ENCODE measurements at regions not wholly inside any gene's neighbourhood (a gene's known extent, or its start where the extent isn't known, plus 50 kb on each side); places are given as distances from the start of the nearest gene placed in this dataset.
A peak's percentile ranks its signal among the peaks of the same experiment; 100 is the strongest.

DNA sequence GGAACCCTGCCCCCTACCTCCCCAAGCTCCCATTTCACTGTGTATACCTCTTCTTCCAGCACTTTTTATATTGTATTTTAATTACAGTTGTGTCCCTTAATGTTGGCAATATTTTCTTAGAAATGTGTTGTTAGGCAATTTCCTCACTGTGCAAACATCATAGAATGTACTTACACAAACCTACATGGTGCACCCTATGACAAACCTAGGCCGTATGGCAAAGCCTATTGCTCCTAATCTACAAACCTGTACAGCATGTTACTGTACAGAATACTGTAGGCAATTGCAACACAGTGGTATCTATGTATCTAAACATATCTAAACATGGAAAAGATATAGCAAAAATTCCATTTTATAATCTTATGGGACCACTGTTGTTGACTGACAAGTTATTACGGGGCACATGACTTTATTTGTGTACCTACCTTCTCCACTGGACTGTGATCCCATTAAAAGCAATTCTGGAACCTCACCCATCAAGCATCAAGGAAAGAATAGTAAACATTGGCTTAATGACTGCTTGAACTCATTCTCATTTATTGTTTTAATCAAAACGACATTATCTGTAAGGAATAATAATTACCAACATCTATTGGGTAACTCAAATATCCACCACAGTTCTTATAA lies 1641.5 kb upstream of the ZEB2 start:
- Mint-ChIP-seq H3K9me3 (no peaks in the 10 kb centered on the region), H3K4me1 (no peaks in the 10 kb centered on the region), H3K4me3 (no peak overlapping the region), H3K27ac (no peak overlapping the region), H3K27me3 (no peaks in the 10 kb centered on the region)
- ATAC-seq (no peak), DNase-seq (no peak)

DNA sequence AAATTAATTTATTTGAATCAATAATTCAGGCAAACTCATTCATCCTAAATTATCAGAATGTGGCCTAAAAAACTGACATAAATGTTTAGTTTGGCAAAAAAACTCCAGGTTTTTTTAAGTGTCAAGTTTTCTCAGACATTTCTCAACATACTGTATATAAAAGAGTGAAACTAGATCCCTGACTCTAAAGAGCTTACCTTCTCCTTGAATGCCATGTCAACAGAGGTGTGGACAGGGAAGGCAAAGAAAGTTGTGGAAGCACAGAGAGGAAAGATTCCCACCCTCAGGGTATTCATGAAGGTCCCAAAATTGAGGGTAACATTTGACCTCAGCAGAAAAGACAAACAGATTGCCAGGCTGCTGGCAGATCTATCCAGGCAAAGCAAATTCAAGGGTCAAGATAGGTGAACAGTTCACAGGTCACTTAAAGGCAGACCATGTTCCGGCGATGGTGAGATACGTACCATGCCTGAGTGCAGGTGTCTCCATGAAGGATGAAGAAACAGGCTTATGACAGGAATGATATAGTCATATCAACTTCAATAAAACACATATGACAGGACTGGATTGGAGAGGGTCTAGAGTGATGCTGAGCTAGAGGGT lies 1638.3 kb upstream of the ZEB2 start:
- H3K4me3 Mint-ChIP-seq: no peak overlapping the region
- no peaks in the 10 kb centered on the region for H3K4me1 Mint-ChIP-seq
- DNase-seq: no peak
- no peak for ATAC-seq
- no peaks in the 10 kb centered on the region for H3K9me3 Mint-ChIP-seq
- H3K27me3 Mint-ChIP-seq: no peaks in the 10 kb centered on the region
- no peak overlapping the region for H3K27ac Mint-ChIP-seq

DNA sequence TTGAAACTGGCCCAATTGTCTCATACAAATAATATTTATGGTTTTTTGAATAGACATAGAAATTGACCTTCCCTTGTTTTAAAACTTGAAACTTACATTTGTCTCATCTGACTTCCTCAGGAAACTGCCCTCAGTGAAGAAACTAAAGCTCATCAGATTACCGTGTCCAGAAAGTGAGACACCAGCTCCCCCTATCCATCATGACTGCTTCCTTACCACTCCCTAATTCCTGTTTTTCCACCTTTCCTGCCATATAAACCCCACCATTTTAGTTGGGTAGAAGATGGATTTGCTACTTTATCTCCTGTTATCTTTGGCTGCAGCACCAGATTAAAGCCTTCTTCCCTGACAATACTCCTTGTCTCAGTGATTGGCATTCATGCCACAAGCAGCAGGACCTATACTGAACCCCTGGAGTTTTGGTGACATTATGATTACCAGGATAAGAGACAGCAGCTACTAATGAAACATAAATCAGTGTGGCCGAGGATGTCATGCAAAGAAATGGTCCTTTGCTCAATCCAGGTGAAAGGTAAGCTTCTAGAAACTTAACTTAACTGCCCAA lies 1627.6 kb upstream of the ZEB2 start:
- Mint-ChIP-seq H3K27ac (no peak overlapping the region), H3K9me3 (no peaks in the 10 kb centered on the region), H3K4me1 (no peaks in the 10 kb centered on the region), H3K4me3 (no peak overlapping the region), H3K27me3 (no peaks in the 10 kb centered on the region)
- ATAC-seq (no peak), DNase-seq (no peak)

DNA sequence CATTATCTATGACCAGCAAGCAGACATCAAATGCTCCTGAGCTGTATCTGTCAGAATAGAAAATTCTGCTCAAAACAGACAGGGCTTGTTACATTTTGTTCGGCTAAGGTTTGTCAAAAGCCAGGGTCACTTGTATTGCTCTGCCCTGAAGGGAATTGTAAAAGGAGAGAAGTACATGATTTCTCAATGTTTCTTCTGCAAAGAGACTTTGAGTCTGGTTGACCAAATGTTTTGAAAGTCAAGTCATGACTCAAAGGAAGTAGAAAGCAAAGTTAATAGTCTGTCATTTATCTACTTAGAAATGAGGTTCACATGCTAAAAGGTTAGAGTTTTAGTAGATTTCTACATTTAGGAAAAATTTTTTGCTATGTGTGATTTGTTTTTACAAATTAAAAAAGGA lies 1624.1 kb upstream of the ZEB2 start:
- Mint-ChIP-seq H3K4me3 (no peak overlapping the region), H3K4me1 (no peaks in the 10 kb centered on the region), H3K27ac (no peak overlapping the region), H3K9me3 (no peaks in the 10 kb centered on the region), H3K27me3 (no peaks in the 10 kb centered on the region)
- no peak for DNase-seq
- ATAC-seq: no peak

DNA sequence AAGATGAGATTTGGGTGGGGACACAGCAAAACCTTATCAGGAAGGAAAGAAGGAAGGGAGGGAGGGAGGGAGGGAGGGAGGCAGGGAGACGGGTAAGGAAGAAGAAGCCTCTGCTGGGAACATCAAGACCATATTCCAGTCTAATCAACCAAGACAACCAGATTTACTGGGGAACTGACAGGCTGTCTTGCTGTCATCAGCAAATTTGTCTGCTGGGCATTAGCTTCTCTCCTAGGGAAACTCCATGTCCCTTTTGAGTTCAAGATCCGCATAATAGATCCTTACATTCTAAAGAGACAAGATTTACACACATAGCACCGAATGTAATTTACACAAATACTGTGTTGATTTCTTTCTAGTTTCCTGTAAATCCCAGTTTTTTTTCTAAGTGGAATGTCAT lies 1618.9 kb upstream of the ZEB2 start:
- peaks cover 7 to 11% of the 10 kb centered on the region in 2 donors for H3K9me3 Mint-ChIP-seq
- no peaks in the 10 kb centered on the region for H3K27me3 Mint-ChIP-seq
- H3K27ac Mint-ChIP-seq: no peak overlapping the region
- ATAC-seq (no peak), DNase-seq (no peak)
- H3K4me3 Mint-ChIP-seq: no peak overlapping the region
- H3K4me1 Mint-ChIP-seq: no peaks in the 10 kb centered on the region

DNA sequence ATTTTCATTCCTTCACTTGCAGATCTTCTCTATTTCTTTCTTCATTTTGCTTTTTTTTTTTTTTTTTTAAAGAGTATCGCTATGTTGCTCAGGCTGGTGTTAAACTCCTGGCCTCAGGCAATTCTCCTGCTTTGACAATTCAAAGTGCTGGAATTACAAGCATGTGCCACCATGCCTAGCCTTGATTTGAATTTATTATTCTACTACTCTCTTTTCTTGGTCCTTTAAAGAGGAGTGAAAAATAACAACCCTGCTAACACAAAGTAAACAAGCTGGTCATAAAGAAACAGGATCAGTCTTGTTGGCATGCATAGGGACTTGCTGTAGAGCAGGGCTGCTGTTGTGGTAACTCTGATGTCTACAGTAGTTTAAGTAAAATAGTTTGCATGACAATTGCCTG lies 1615.3 kb upstream of the ZEB2 start:
- Mint-ChIP-seq H3K27me3 (no peaks in the 10 kb centered on the region), H3K27ac (no peak overlapping the region), H3K9me3 (peaks cover 11 to 22% of the 10 kb centered on the region in 2 donors), H3K4me1 (no peaks in the 10 kb centered on the region), H3K4me3 (no peak overlapping the region)
- DNase-seq: no peak
- ATAC-seq: no peak

DNA sequence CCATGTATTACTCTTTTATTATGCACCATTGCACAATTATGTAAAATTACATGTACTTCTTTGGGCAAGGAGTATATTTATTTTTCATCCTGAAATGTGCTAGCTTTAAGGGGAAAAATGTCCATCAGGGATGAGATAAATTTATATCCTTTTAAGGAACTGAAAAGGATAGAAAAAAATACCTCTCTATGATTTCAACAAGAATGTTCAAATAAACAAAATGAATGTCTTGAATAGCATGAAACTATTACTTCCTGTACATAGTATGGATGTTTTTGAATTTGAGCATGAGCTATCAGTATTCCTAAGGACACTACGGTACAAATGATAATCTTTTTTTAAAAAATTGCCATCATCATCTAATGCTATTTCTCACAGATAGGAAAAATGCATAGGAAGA lies 1611.9 kb upstream of the ZEB2 start:
- Mint-ChIP-seq H3K27ac (no peak overlapping the region), H3K27me3 (no peaks in the 10 kb centered on the region), H3K4me1 (no peaks in the 10 kb centered on the region)

DNA sequence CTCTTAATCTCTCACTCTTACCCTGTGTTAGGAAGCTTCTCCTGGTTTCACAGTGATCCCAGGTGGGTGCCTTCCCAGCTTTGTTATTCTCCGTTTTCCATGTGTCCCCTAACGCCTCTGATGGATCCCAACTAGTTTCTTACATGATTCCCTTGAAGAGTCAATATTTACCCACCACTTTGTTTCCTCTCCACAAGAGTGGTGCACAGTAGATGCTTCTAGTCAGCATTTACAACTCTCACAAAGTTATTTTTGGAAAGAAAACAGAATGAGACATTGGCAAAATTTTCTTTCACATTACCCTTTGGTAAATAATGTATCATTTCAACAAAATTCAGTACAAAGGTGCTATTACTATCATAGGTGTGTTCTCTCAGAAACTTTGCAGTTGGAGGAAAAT lies 1611.1 kb upstream of the ZEB2 start:
- Mint-ChIP-seq H3K27me3 (no peaks in the 10 kb centered on the region), H3K4me3 (no peak overlapping the region), H3K4me1 (no peaks in the 10 kb centered on the region), H3K9me3 (peaks cover 0 to 15% of the 10 kb centered on the region in 2 donors), H3K27ac (no peak overlapping the region)
- DNase-seq (no peak), ATAC-seq (no peak)

More for the DNA sequence above, 1611.9 kb upstream of the ZEB2 start:
- DNase-seq (no peak), ATAC-seq (no peak)
- H3K9me3 Mint-ChIP-seq: peaks cover 5 to 15% of the 10 kb centered on the region in 2 donors
- H3K4me3 Mint-ChIP-seq: no peak overlapping the region

DNA sequence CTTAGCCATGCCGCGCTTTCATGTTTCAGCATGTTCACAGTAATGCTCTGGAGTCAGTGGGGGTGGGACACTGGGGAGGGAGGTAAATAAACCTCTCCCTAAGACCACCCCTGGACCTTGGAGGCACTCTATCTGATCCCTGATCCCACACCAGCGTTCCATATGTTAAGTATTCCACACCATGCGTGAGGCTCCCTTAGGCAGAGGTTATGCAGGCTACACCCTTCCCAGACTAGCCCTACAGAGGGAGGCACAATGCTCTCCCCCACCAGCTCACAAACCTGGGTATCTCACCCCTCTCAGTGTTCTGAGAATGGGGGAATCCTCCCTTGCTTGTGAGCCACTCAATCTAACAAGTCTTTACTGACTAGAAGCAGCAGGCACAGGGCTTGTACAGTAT lies 1610.4 kb upstream of the ZEB2 start:
- DNase-seq: no peak
- Mint-ChIP-seq H3K27me3 (no peaks in the 10 kb centered on the region), H3K4me1 (no peaks in the 10 kb centered on the region), H3K4me3 (no peak overlapping the region), H3K9me3 (peaks cover 0 to 15% of the 10 kb centered on the region in 2 donors), H3K27ac (no peak overlapping the region)
- ATAC-seq: peak; percentile 28

DNA sequence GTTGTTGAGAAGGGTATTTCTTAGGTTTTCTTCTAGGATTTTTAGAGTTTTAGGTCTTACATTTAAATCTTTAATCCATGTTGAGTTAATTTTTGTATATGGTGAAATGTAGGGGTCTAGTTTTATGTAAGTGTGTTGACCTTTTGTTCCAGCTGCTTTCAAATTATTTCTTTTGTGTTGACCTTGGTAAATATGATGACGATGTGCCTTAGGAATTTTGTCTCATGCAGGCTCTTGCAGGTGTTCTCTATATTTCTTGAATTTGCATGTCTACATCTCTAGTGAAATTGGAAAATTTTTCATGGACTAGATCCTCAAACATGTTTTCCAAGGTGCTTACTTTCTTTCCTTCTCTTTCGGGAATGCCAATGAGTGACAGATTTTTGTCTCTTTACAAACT lies 1609.3 kb upstream of the ZEB2 start:
- no peak for DNase-seq
- Mint-ChIP-seq H3K4me3 (no peak overlapping the region), H3K9me3 (peaks cover 0 to 15% of the 10 kb centered on the region in 2 donors), H3K4me1 (no peaks in the 10 kb centered on the region), H3K27ac (no peak overlapping the region), H3K27me3 (no peaks in the 10 kb centered on the region)
- ATAC-seq: no peak

DNA sequence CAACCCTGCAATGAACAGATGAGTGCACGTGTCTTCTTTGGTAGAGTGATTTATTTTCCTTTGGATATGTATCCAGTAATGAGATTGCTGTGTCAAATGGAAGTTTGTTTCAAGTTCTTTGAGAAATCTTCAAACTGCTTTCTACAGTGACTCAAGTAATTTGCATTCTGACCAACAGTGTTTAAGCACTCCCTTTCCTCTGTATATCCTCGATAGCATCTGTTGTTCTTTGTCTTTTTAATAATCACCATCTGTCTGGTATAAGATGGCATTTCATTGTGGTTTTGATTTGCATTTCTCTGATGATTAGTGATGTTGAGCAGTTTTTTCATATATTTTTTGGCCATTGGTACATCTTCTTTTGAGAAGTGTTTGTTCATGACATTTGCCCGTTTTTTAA lies 1608.3 kb upstream of the ZEB2 start:
- DNase-seq: no peak
- H3K9me3 Mint-ChIP-seq: peaks cover 0 to 13% of the 10 kb centered on the region in 2 donors

DNA sequence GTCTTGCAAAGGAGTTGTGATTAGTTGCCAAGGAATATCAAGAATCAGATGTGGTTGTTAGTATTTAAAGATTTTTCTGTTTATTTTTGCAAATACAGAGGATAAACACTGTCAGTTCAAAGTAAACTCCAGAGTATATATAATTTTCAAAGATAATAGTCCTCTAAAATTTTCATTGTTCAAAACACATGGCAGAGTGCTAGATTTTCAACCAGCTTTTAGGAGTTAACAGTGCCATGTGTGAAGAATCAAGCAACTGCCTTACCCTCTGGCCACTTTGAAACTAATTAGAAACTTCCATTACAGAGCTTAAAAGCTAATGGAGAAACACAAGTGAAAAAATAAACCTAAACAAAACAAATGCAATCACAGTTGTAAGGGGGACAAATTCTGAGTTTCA lies 1605.6 kb upstream of the ZEB2 start:
- Mint-ChIP-seq H3K4me1 (no peaks in the 10 kb centered on the region), H3K9me3 (no peaks in the 10 kb centered on the region), H3K27me3 (no peaks in the 10 kb centered on the region), H3K27ac (no peak overlapping the region), H3K4me3 (no peak overlapping the region)
- ATAC-seq: no peak
- DNase-seq: no peak

More for the DNA sequence above, 1608.3 kb upstream of the ZEB2 start:
- Mint-ChIP-seq H3K27me3 (no peaks in the 10 kb centered on the region), H3K27ac (no peak overlapping the region), H3K4me1 (no peaks in the 10 kb centered on the region), H3K4me3 (no peak overlapping the region)
- no peak for ATAC-seq

DNA sequence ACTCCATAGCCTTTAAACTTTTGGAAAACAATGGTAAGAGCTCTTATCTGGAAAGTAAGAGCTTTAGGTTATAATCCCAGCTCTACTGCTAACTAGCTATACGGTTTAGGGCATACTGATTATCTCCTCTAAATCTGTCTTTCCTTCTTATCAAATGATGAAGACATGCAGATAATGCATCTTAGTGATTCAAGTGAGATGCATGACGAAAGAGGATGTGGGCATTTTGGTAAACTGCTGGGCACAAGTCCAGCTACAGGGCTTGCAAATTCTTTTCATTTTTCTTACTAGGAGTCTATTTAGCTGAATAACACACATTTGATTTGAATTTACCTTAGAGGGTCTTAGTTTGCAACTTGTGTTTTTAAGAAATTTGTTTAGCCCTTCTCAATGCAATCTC lies 1604.8 kb upstream of the ZEB2 start:
- Mint-ChIP-seq H3K9me3 (no peaks in the 10 kb centered on the region), H3K4me3 (no peak overlapping the region), H3K27me3 (no peaks in the 10 kb centered on the region), H3K4me1 (no peaks in the 10 kb centered on the region), H3K27ac (no peak overlapping the region)
- DNase-seq (no peak), ATAC-seq (no peak)

DNA sequence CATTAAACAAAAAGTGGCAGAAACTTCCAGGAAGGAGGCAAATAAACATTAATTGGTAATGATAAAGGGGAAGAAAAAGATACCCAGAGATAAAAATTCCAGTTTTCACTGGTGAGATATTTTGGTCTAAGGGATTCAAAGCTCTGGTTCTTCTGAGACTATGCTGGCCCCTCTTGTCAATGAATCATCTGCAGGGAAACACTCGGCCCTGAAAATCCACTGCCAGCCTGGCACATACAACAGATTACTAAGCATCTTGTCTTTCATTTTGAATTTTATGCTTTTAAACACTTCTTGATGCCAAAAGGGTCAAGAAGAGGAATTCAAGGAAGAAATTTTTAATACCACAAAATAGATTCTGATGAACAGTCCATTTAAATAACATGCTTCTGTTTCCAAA lies 1603.8 kb upstream of the ZEB2 start:
- Mint-ChIP-seq H3K4me3 (no peak overlapping the region), H3K4me1 (no peaks in the 10 kb centered on the region), H3K27ac (no peak overlapping the region), H3K9me3 (no peaks in the 10 kb centered on the region), H3K27me3 (no peaks in the 10 kb centered on the region)
- DNase-seq: no peak
- no peak for ATAC-seq

DNA sequence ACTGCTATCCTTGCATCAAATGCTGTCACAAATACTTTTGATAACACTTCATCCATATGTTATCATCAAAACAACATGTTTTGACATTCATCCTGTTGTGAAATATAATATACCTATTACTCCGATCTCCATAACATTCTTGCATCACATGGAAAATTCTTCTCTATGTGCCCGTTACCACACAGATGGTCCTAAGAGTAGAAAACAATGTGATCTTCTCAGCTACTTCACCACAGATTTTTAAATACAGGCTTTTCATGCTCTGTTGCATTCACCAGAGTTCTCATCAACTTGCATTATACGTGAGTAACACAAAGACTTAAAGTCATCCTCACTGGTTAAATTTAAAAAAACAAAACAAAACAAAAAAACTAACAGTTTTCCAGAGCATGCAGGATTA lies 1603.3 kb upstream of the ZEB2 start:
- Mint-ChIP-seq H3K9me3 (no peaks in the 10 kb centered on the region), H3K27ac (no peak overlapping the region), H3K4me1 (no peaks in the 10 kb centered on the region), H3K4me3 (no peak overlapping the region), H3K27me3 (no peaks in the 10 kb centered on the region)
- ATAC-seq (no peak), DNase-seq (no peak)

DNA sequence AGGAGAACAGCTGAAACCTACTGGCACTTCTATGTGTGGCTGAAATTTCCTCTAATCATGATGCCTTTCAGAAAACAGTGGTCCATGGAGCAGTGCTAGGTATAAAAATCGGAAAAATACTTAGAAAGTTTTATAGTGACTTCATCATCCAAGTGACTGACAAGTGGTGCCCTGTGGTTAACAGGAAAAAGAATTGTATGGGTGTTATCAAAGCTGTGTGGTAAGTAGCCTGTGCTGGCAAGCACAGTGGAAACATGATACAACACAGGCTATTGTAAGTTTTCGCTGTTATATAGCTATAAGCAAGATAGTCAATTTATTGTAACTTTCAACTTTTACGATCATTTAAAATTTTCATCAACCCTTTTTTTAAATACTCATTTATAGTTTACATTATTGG lies 1599.7 kb upstream of the ZEB2 start:
- no peaks in the 10 kb centered on the region for H3K27me3 Mint-ChIP-seq
- H3K9me3 Mint-ChIP-seq: peaks cover under 1 to 14% of the 10 kb centered on the region in 2 donors
- no peak overlapping the region for H3K4me3 Mint-ChIP-seq
- DNase-seq (no peak), ATAC-seq (no peak)
- H3K27ac Mint-ChIP-seq: no peak overlapping the region
- H3K4me1 Mint-ChIP-seq: no peaks in the 10 kb centered on the region

DNA sequence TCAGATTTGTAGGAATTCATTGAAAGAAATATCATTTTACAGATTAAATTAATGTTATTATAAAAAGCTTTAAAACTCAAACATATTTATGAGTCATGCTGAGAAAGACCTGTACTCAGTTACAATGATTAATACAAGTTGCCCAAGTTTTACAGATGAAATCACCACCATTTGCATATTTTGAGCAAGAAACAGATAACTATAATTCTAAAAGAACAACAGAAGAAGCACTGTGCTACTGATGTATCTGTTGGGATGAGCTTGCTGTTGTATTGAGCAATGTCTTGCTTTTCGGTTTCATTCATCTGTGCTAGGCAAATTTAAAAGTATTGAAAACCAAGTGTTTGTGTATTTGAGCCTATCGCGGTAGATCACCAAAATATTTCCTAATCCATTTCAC lies 1589.1 kb upstream of the ZEB2 start:
- no peak for DNase-seq
- no peaks in the 10 kb centered on the region for H3K27me3 Mint-ChIP-seq
- peaks cover 0 to 1% of the 10 kb centered on the region in 2 donors for H3K9me3 Mint-ChIP-seq
- no peaks in the 10 kb centered on the region for H3K4me1 Mint-ChIP-seq
- no peak for ATAC-seq
- H3K27ac Mint-ChIP-seq: no peak overlapping the region
- no peak overlapping the region for H3K4me3 Mint-ChIP-seq
